ENCODE measurements at regions not wholly inside any gene's neighbourhood (a gene's known extent, or its start where the extent isn't known, plus 50 kb on each side); places are given as distances from the start of the nearest gene placed in this dataset.

DNA sequence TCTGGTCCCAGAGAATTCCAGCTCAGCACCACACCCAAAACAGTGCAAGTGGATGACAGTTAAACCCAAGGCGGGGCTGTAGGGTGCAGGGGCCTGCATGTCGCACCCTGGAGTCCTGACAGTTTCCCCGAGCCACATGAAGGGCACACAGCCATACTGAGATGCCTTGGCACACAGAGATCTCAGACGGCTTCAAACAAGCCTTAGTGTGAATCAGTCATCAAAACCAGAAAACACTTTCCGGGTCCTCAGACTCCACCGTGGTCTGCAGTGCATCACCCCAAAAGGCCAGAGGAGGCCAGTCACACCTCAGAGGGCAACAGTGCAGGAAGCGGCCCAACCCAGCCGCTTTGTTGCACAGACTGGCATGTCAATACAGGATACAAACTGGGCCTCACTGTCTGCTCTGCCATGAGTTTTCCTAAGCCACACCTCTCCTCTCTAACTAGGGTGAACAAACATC is 64.6 kb upstream of the ENPP6 start:
- no peak for TF ChIP-seq POLR2A (IDR thresholded peaks at IDR 0.05)
- TF ChIP-seq, protein P1, sequence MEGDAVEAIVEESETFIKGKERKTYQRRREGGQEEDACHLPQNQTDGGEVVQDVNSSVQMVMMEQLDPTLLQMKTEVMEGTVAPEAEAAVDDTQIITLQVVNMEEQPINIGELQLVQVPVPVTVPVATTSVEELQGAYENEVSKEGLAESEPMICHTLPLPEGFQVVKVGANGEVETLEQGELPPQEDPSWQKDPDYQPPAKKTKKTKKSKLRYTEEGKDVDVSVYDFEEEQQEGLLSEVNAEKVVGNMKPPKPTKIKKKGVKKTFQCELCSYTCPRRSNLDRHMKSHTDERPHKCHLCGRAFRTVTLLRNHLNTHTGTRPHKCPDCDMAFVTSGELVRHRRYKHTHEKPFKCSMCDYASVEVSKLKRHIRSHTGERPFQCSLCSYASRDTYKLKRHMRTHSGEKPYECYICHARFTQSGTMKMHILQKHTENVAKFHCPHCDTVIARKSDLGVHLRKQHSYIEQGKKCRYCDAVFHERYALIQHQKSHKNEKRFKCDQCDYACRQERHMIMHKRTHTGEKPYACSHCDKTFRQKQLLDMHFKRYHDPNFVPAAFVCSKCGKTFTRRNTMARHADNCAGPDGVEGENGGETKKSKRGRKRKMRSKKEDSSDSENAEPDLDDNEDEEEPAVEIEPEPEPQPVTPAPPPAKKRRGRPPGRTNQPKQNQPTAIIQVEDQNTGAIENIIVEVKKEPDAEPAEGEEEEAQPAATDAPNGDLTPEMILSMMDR (IDR thresholded peaks at IDR 0.05): peak in 1 of 4 experiments; percentile 26
